KBM-7 (cell line): ENCODE measurements at regions not wholly inside any gene's neighbourhood (a gene's known extent, or its start where the extent isn't known, plus 50 kb on each side); places are given as distances from the start of the nearest gene placed in this dataset.
A peak's percentile ranks its signal among the peaks of the same experiment; 100 is the strongest.
"Not testable (repeated sequence)": the region's sequence is repeated elsewhere in the genome, so short reads cannot be mapped to it uniquely, and the experiment has no call there.

ENCODE experiments used
- DNase-seq: peaks from one replicate; pipeline ENCODE4 v3.0.0-alpha.2; 2015
- in situ Hi-C: fragments of 300-500 bp; cut with MboI; formaldehyde crosslinking; loops from 2 replicates; pipeline ENCODE4 v1.14.3; 2020; ENCODE audit warnings: low sequenced_read_pairs, low pct_unique_long_range_greater_than_20kb, mixed read lengths

DNA sequence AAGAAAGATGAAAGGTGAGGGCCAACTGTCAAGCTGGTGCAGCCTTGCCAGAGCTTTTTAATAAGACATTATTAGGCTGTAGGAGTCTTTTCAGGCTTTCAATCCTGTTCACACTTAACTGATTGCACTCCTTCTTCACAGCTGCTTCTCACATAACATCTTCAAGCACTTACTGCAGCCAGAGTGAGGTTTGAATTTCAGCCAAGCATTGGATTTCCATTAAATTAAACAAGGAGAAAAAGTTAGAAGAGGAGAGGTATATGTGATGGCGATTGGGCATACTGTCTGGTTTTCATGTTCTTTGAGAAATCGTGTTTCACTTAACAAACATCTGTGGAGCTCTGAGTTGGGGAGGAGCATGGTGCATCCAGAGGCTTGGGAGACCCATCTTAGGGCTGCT is 392.8 kb upstream of the LRRC3B start:
- DNase-seq: no peak
- in situ Hi-C loops: no loop called here

DNA sequence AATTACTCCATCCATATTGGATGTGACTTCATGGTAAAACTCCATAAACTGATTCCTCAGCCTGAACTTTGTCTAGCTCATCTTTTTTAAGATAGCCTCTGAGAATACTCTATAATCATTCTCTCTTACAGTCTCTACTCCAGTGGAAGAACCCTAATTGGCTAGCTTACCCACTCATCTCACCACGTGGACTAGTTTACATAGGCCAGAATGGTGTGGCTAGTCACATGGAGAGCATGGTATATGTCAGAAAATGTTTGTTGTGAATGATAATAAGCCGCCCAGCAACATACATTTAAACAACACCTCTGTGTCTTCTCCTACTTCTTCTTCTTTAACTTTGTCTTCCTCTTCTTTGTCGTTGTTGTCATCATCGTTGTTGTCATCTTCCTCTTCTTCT is 389.2 kb upstream of the LRRC3B start:
- in situ Hi-C loops: no loop called here
- no peak for DNase-seq

DNA sequence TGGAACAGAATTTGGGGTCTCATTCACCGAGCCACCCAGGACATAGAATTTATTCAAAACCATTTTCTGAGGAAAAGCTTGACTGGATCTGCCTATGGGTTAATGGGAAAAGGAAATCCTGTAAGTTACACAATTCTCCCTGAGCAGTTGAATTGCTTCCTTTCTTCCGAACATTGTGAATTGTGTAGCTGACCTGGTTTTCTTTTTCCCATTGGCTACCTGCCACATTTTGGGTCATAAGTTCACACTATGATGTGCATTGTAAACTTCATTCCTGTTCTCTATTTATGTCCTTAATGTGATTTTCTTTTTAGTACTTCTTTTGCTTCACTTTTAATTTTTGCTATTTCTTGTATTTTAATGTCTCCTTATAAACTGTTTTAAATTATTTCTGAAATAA is 386.0 kb upstream of the LRRC3B start:
- in situ Hi-C loops: no loop called here
- DNase-seq: no peak

DNA sequence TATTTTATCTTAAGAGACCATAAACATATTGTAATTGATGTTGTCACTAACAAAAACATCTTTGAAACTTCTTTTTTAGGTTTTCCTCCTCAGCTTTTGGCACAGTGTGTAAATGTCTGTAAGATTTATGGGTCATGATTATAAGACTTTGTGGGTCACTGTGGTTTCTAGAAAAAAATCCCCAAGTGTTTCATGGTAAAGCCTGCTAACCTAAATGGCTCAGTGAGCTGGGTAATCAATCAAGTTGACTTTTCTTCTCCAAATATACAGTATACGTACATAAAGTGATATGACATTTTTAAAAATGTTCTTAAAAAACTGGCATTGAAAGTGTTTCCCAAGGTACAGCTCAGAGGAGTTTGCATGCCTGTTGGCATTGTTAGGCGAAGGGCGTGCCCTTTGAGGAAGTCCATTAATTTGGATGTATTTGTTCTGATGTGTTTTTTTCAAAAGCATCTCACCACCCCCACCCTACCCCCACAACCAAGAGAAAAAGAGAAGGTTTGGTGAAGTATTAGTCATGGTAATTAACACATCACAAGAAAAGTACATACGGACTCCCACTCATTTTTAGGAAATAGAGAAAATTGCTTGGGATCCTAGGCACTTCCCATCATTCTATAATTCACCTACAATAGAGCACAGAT is 385.4 kb upstream of the LRRC3B start:
- DNase-seq: no peak
- in situ Hi-C loops: no loop called here

DNA sequence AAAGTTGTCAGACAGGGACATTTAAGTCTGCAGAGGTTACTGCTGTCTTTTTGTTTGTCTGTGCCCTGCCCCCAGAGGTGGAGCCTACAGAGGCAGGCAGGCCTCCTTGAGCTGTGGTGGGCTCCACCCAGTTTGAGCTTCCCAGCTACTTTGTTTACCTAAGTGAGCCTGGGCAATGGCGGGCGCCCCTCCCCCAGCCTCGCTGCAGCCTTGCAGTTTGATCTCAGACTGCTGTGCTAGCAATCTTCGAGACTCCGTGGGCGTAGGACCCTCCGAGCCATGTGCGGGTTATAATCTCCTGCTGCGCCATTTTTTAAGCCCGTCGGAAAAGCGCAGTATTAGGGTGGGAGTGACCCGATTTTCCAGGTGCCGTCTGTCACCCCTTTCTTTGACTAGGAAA is 378.0 kb upstream of the LRRC3B start:
- in situ Hi-C loops, DNase-seq: not testable (repeated sequence)

DNA sequence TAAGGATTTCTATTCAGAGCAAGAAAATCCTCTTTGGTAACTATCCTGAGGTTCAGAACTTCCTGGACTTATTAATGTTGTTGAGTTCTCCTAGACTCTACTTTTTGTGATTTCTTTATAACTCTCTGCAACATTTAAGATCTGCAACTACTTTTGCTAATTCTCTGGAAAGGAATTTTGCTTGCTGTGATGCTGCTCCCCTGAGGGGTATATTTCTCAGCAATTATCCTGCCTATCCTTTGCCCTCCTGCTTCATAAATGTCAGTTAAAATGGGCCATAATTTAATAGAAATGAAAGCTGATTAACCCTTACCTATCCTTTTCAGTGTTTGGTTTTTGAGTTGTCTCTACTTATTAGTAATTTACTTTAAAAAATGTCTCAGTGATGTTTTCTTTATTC is 377.3 kb upstream of the LRRC3B start:
- no peak for DNase-seq
- in situ Hi-C loops: no loop called here

DNA sequence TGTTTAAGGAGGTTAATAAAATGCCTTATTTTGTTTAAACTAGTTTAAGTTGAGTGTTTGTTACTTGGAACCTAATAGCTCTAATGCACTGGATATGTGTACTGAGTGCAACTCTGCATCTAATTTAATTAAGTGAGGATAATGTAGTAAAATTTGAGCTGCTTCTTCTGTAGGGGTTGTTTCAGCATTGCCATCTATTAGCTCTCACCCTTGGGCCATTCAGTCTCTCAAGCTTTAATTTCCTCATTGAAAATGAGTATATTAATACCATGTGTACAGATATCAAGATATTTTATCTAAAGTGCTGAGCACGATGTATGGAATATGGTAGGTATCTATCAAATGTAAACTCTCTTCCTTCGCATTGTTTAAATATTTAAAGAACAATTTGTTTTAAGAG is 375.7 kb upstream of the LRRC3B start:
- in situ Hi-C loops: no loop called here
- no peak for DNase-seq

DNA sequence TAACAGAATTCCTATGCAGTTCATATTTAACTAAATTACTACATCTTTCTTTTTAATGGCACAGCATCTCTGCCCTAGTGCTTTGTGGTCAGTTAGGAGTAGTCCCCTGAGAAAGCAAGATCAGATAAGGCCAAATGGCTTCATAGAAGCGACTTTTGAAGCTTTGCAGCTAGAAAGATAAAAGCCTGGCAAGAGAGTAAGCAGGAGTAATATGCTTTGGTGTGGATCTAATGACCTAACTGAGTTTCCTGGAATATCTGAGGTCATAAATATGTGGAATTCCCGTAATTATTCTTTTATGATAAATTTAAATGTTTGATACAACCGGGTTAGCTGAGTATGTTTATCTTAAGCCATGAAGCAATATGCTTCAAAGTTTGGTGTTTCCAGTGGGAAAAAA is 374.9 kb upstream of the LRRC3B start:
- in situ Hi-C loops: no loop called here
- no peak for DNase-seq

DNA sequence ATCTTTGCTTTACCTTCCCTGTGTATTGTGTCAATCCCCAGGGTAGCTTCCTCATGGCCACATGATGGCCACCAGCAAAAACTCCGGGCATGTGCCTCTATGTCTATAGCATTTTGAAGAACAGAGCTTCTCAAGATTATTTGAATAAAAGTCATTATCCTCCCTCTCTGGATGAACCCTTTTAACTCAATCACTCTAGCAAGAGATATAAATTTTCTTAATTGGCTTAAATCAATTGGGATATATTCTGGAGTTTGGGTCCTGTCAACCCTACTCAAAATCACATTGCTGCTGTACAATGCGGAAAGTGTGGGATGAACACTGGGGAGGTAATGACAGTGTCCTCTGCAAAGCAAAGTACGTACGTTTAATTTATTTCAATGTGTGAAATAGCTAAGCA is 370.6 kb upstream of the LRRC3B start:
- no peak for DNase-seq
- in situ Hi-C loops: no loop called here

DNA sequence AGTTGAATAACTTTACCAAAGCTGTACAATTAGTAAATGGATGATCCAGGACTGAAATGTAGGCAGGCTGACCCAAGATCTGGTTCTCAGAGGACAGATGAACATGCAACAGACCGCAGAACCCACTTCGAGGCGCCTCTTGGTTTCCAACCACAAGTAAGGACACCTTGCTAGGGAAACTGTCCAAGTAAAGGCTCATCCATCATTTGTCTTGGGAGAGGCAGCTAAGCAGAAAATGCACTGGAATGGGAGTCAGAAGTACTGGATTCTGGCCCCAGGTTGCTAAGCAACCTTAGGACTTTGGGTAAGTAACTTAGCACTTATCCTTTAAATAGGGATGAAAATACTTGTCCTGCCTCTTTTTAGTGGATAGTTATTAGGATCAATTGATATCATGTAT is 366.3 kb upstream of the LRRC3B start:
- no peak for DNase-seq
- in situ Hi-C loops: no loop called here

DNA sequence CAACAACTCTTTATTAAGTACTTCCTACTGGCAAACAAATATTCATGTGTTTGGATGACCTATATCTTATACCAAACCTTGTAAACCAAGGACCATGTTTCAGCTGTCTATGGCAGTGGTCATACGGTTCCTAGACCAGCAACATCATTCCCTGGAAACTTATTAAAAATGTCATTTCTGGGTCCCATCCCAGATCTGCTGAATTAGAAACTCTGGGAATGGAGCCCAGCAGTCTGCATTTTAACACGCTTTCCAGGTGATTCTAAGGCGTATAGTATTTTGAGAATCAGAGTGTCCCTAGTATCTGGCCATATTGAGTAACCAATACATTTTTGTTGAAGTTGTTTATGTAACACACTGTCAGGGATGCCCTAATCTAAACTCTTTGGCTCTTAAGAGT is 363.4 kb upstream of the LRRC3B start:
- in situ Hi-C loops: no loop called here
- DNase-seq: no peak

DNA sequence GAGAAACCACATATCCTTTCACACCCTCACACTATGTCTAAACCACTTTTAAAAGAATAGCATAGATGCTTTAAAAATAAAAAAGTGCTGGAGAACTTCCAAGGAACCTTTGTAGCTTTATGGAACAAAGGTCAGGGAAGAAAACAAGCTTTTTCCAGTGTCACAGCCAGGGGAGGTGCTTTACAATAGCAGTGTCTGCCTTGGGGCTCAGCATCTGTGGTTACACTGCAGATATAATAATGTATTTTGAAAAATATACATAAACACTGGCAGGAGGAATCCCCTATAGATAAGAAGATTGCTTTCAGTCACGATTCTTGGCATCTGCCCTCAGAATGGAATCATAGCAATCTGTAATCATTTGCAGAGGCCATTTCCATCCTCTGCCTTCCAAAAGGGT is 362.4 kb upstream of the LRRC3B start:
- DNase-seq: no peak
- in situ Hi-C loops: no loop called here

DNA sequence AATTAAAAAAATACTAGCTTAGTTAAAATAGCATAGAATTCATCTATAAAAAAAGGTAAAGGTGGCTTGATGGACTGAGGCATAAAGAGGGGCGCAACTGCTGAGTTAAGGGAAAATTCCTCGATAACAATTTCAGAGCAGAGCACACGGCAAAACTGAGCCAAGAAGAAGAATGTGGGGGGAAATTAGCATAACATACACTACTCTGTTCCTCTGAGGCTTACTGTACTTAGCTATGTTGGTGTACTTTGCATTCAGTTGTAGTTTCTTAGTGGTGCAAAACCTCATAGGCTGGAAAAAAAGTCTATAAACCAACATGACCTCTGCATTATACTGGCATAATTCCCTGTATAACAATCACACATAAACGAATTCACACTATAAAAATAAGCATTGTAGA is 357.9 kb upstream of the LRRC3B start:
- in situ Hi-C loops: no loop called here
- no peak for DNase-seq

DNA sequence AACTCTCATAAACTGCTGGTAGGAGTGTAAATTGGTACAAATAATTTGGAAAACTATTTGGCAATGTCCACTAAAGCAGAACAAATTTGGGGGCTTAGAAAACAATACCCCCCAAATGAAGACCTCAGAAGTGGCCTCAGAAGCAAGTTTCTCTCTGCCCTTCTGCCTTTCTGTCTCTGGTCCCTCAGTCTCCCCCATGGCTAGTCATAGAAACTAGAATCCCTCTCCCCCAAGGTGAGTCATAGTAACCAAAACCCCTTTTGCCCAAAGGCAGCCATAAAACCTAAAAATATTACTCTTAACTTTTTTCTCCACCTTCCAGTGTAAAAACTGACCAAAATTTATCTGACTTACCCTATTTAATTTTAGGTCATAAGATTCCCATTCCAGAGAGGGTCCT is 350.7 kb upstream of the LRRC3B start:
- DNase-seq: no peak
- in situ Hi-C loops: no loop called here

DNA sequence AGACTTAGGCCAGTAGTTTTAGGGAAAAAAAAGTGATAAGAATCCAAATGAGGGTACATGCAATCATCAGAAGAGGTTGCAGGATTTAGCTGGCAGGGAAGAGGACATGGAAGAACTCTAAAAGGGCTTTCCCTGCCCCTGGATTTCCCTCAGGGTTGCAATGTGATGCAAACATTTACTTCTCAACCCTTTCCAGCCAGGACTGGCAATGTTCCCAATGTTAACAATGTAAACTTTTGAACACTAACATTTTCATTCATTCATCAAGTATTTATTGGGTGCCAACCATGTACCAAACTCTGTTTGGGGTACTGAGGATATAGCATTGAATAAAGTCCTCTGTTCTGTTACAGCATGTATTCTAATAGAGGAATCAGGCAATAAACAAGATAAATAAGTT is 349.4 kb upstream of the LRRC3B start:
- in situ Hi-C loops: no loop called here

DNA sequence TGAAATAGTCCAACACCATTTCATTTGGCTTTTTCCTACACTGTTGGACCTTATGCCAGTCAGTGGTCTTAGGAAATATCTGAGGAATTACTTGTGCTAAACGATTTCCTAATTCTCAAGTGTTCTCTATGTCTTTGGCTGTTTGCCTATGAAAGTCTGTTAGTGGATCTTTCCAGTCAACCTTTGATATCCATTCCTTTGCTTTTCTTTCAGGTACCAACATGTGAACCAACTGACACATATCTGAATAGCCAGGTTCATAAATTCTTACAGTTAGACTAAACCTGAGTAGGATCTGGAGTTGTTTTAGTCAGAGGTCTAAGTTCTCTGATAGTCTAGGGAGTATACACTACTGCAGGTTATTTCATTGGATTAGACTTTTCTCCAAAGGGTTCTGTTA is 343.5 kb upstream of the LRRC3B start:
- in situ Hi-C loops: no loop called here
- DNase-seq: no peak

More for the DNA sequence above, 349.4 kb upstream of the LRRC3B start:
- no peak for DNase-seq

DNA sequence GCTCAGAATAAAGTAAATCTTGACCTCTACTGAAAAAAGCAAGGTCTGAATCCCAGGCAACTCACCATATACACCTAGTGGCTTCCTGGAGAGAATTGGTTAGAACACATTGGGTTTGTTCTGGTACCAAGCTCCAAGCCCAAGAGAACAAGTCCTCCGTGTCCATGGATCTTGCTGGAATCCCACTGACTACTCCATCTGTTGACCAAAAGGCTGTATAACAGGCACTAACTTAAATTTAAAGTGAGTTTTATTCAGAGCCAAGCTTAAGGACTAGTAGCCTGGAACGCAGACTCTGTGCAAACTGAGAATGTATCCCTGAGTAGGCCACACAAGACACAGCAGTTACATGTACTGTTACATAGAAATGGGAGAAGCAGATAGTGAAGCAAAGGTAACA is 342.1 kb upstream of the LRRC3B start:
- peak; percentile 8 for DNase-seq
- in situ Hi-C loops: no loop called here

DNA sequence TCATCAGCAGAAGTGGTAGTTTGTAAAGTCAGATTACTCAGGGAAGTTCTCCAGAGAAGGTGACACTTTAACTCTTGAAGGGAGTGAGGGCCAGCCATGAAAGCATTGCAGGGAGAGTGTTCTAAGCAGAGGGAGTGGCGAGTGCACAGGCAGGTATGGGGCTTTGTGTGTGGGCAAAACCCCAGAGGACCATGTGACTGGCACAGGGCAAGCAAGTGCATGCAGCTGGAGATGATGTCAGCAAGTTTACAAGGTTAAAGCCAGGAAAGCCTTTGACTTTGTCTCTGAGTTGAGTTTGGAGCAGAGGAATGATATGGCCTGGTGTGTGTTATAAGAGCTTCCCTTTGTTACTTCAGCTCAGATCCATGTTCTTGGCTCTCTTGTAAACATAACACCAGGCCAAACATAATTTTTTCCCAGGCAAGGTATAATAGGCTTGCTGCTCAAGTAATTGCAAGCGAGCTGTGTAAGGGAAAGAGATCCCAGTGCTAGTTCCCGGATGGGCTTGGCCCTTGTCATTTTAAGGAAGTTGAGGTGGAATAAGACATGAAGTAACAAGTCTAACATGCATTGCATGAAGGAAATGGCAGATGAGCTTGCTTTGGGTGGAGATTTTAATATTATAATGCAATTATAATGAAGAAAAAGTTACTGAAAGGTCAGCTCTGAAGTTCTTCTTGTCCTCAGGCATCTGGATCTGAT is 341.1 kb upstream of the LRRC3B start:
- in situ Hi-C loops: no loop called here
- no peak for DNase-seq

DNA sequence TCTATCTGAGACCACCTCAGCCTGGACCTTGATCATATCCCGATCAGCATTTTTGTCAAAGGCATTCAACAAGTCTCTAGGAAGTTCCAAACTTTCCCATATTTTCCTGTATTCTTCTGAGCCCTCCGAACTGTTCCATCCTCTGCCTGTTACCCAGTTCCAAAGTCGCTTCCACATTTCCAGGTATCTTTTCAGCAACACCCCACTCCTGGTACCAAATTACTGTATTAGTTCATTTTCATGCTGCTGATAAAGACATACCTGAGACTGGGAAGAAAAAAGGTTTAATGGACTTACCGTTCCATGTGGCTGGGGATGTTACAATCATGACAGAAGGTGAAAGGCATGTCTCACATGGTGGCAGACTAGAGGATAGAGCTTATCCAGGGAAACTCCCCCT is 338.1 kb upstream of the LRRC3B start:
- in situ Hi-C loops, DNase-seq: not testable (repeated sequence)

DNA sequence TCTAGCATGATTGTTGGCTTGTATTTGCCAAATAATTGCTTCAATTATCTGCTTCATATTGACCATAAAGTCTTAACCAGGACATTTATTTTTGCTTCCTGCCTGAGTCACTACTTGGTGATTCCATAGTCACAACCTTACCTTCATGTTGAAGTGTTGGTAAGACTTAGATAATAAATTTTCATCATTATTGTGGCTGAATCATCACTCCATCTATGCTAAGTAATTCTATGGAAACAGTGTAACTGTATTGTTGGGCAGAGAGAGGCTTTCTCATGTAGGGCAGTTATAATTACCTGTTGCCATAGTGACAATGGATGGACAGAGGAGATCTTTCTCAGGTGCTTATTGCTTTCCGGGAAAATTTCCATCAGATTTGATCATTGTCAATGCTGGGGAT is 330.7 kb upstream of the LRRC3B start:
- no peak for DNase-seq
- in situ Hi-C loops: no loop called here

DNA sequence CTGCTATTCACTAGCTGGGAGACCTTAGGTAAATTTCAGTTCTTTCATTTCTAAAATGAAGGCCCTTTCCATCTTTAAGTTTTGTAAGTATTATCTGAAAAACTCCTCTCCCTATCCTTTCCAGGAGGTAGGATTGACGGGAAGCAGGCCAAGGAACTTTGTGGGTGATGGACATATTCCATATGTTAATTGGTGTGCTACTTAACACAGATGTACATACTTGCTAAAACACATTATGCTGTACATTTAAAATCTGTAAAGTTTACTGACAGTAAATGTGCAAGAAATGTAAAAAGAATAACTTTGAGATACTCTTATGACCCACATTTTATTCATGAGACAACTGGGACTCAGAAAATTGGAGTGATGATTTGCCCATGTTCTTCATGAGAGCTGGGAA is 329.8 kb upstream of the LRRC3B start:
- in situ Hi-C loops: no loop called here

More for the DNA sequence above, 329.8 kb upstream of the LRRC3B start:
- no peak for DNase-seq
